ENCODE measurements at regions not wholly inside any gene's neighbourhood (a gene's known extent, or its start where the extent isn't known, plus 50 kb on each side); places are given as distances from the start of the nearest gene placed in this dataset.

DNA sequence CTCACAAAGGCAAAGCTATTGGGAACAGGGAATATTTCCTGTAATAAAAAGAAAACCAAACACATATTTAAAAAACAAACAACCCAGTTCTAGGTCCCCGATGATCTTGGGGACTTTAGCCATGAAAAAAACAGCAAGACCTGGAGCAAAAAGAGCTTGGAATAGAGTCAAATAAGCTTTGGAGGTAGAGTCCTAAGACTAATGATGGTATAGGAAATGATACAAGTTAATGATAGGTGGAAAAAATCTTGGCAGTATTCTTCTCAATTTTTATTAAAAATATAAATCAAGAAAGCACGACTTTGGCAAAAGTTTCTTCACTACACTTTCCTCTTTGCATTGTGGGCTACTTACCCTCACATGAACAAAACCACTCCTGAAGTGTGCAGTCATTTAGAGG lies 481.5 kb downstream of the EBF1 start:
- TF ChIP-seq, protein P1, sequence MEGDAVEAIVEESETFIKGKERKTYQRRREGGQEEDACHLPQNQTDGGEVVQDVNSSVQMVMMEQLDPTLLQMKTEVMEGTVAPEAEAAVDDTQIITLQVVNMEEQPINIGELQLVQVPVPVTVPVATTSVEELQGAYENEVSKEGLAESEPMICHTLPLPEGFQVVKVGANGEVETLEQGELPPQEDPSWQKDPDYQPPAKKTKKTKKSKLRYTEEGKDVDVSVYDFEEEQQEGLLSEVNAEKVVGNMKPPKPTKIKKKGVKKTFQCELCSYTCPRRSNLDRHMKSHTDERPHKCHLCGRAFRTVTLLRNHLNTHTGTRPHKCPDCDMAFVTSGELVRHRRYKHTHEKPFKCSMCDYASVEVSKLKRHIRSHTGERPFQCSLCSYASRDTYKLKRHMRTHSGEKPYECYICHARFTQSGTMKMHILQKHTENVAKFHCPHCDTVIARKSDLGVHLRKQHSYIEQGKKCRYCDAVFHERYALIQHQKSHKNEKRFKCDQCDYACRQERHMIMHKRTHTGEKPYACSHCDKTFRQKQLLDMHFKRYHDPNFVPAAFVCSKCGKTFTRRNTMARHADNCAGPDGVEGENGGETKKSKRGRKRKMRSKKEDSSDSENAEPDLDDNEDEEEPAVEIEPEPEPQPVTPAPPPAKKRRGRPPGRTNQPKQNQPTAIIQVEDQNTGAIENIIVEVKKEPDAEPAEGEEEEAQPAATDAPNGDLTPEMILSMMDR (IDR thresholded peaks at IDR 0.05) = no peak
- TF ChIP-seq POLR2A (IDR thresholded peaks at IDR 0.05) = no peak

Measured in thyroid gland (tissue), 4 donors.